HCT116 (cell line): ENCODE measurements at regions not wholly inside any gene's neighbourhood (a gene's known extent, or its start where the extent isn't known, plus 50 kb on each side); places are given as distances from the start of the nearest gene placed in this dataset.

Experiments
- ATAC-seq: fragments of 200-7000 bp; cut with Tn5 transposase; 2 replicates; pipeline ENCODE4 v1.9.1; 2020; ENCODE audit warnings: mild to moderate bottlenecking, moderate library complexity
- BruUV-seq: library from RNA; stranded (reverse); fragments of 400-500 nt; replicated peaks from 2 replicates; lab custom pipeline; 2021; lab: Mats Ljungman, UMichigan
- CTCF ChIA-PET: fragments of 300-600 bp; sonication (Branson Sonifier 250); formaldehyde crosslinking; loops from one replicate; lab custom pipeline; 2021; ENCODE audit warnings: antibody characterized with exemption; lab: Charles Lee
- POLR2A ChIA-PET: fragments of 300-600, 350-600 bp; sonication (Branson Sonifier 250); formaldehyde crosslinking; loops from one replicate; lab custom pipeline; 2021; ENCODE audit warnings: antibody characterized with exemption; lab: Charles Lee
- RAD21 ChIA-PET, 2 experiments: fragments of 300-600 bp; sonication (Branson Sonifier 250); formaldehyde crosslinking; loops; one replicate each; lab custom pipeline; 2023; ENCODE audit warnings: low total read pairs in 2 of 2; ENCODE audit not compliant: uncharacterized antibody in 2 of 2, unreplicated experiment in 2 of 2, low non-redundant PET in 1 of 2; lab: Charles Lee
- DNase-seq: peaks from one replicate; pipeline ENCODE4 v3.0.0-alpha.2; 2010; ENCODE audit warnings: low read depth, low spot score
- H2AFZ ChIP-seq: fragments of 200-600 bp; shearing (Covaris generic), sonication (generic); 2 replicates; pipeline ENCODE4 v1.6.1; 2017; ENCODE audit warnings: low read depth, mixed run types, mixed read lengths, antibody characterized with exemption, low read length; ENCODE audit not compliant: poor library complexity, severe bottlenecking
- H3K27ac ChIP-seq: 2 replicates; pipeline ENCODE4 v1.5.1; 2012; ENCODE audit warnings: low read depth, low read length
- H3K27me3 ChIP-seq: fragments of 200-600 bp; sonication (generic); 2 replicates; pipeline ENCODE4 v1.6.1; 2016; ENCODE audit warnings: mixed run types, low read length, mixed read lengths; ENCODE audit not compliant: insufficient read depth
- H3K36me3 ChIP-seq, 2 experiments: fragments of 200-500 bp in 1 of 2; fragments of 200-600 bp in 1 of 2; sonication (Bioruptor generic) in 1 of 2; sonication (generic) in 1 of 2; 2 replicates each; pipeline versions ENCODE4 v1.5.1 to v1.6.1; 2014 to 2016; ENCODE audit warnings: low read length in 2 of 2, inconsistent platforms in 1 of 2, mixed read lengths in 1 of 2, mixed run types in 1 of 2; ENCODE audit not compliant: insufficient read depth in 2 of 2, control insufficient read depth in 1 of 2
- H3K4me1 ChIP-seq, 2 experiments: fragments of 200-600 bp in 1 of 2; sonication (generic) in 1 of 2; 2 replicates each; pipeline versions ENCODE4 v1.5.1 to v1.6.1; 2012 to 2017; ENCODE audit warnings: low read length in 2 of 2, inconsistent platforms in 1 of 2, mild to moderate bottlenecking in 1 of 2, mixed read lengths in 1 of 2, mixed run types in 1 of 2, moderate library complexity in 1 of 2; ENCODE audit not compliant: insufficient read depth in 2 of 2, control insufficient read depth in 1 of 2
- H3K4me2 ChIP-seq: fragments of 200-600 bp; sonication (generic); 2 replicates; pipeline ENCODE4 v1.6.1; 2017; ENCODE audit warnings: mixed run types, low read length, mixed read lengths
- H3K4me3 ChIP-seq, 2 experiments: fragments of 200-600 bp in 1 of 2; sonication (generic) in 1 of 2; replicated peaks in 1 of 2; 2 replicates each; pipeline ENCODE4 v1.5.1; 2011 to 2016; ENCODE audit warnings: low read length in 2 of 2, control low read depth in 1 of 2, low read depth in 1 of 2, mild to moderate bottlenecking in 1 of 2, mixed read lengths in 1 of 2, mixed run types in 1 of 2
- H3K79me2 ChIP-seq: fragments of 200-600 bp; sonication (generic); 2 replicates; pipeline ENCODE4 v1.6.1; 2017; ENCODE audit warnings: mild to moderate bottlenecking, mixed run types, low read length, moderate library complexity, mixed read lengths; ENCODE audit not compliant: insufficient read depth
- H3K9ac ChIP-seq: fragments of 200-600 bp; sonication (generic); 2 replicates; pipeline ENCODE4 v1.6.1; 2016; ENCODE audit warnings: low read length, mixed read lengths
- H3K9me2 ChIP-seq: fragments of 200-600 bp; sonication (generic), shearing (Covaris generic); 2 replicates; pipeline ENCODE4 v1.6.1; 2017; ENCODE audit warnings: mixed run types, mild to moderate bottlenecking, moderate library complexity; ENCODE audit not compliant: insufficient read depth
- H3K9me3 ChIP-seq, 2 experiments: fragments of 200-500 bp in 1 of 2; fragments of 200-600 bp in 1 of 2; sonication (Bioruptor generic) in 1 of 2; sonication (generic) in 1 of 2; 2 replicates each; pipeline ENCODE4 v1.6.1; 2014 to 2017; ENCODE audit warnings: low read length in 2 of 2, mixed read lengths in 2 of 2, inconsistent platforms in 1 of 2, low read depth in 1 of 2, mild to moderate bottlenecking in 1 of 2, mixed run types in 1 of 2, moderate library complexity in 1 of 2; ENCODE audit not compliant: control insufficient read depth in 1 of 2, insufficient read depth in 1 of 2
- H4K20me1 ChIP-seq: fragments of 200-600 bp; sonication (generic), shearing (Covaris generic); 2 replicates; pipeline ENCODE4 v1.6.1; 2017; ENCODE audit warnings: mixed run types, mild to moderate bottlenecking, moderate library complexity; ENCODE audit not compliant: insufficient read depth
- ATF3 ChIP-seq: IDR thresholded peaks from 2 replicates; pipeline ENCODE4 v1.6.1; 2012
- CBX3 ChIP-seq: IDR thresholded peaks from 2 replicates; pipeline ENCODE4 v1.6.1; 2012; ENCODE audit warnings: low read depth
- CEBPB ChIP-seq: IDR thresholded peaks from 2 replicates; pipeline ENCODE4 v1.6.1; 2012; ENCODE audit warnings: low read depth
- CTCF ChIP-seq, 3 experiments: fragments of 200-600 bp in 1 of 3; sonication (generic) in 1 of 3; IDR thresholded peaks in 2 of 3; conservative IDR thresholded peaks in 1 of 3; 2 replicates each; pipeline ENCODE4 v1.5.1; 2012 to 2017; ENCODE audit warnings: low read depth in 2 of 3, low read length in 2 of 3, antibody characterized with exemption in 1 of 3, borderline replicate concordance in 1 of 3, control low read depth in 1 of 3, mild to moderate bottlenecking in 1 of 3, mixed read lengths in 1 of 3, mixed run types in 1 of 3, moderate library complexity in 1 of 3; ENCODE audit not compliant: insufficient read depth in 1 of 3
- EGR1 ChIP-seq: IDR thresholded peaks from 2 replicates; pipeline ENCODE4 v1.6.1; 2012; ENCODE audit warnings: low read depth
- EZH2 ChIP-seq: fragments of 200-600 bp; sonication (generic); IDR thresholded peaks from 2 replicates; pipeline ENCODE4 v1.6.1; 2017; ENCODE audit warnings: antibody characterized with exemption, mixed run types
- EZH2phosphoT487 ChIP-seq: fragments of 200-600 bp; IDR thresholded peaks from 2 replicates; pipeline ENCODE4 v1.6.1; 2018; ENCODE audit warnings: antibody characterized with exemption, borderline replicate concordance
- FOSL1 ChIP-seq: IDR thresholded peaks from 2 replicates; pipeline ENCODE4 v1.6.1; 2012; ENCODE audit warnings: low read depth
- JUND ChIP-seq: IDR thresholded peaks from 2 replicates; pipeline ENCODE4 v1.6.1; 2012
- POLR2A ChIP-seq: IDR thresholded peaks from 2 replicates; pipeline ENCODE4 v1.7.0; 2011; ENCODE audit warnings: borderline replicate concordance; ENCODE audit not compliant: insufficient read depth, insufficient read length; ENCODE audit errors: extremely low read depth
- REST ChIP-seq: IDR thresholded peaks from 2 replicates; pipeline ENCODE4 v1.6.1; 2012; ENCODE audit warnings: low read depth
- YY1 ChIP-seq: IDR thresholded peaks from 2 replicates; pipeline ENCODE4 v1.6.1; 2011; ENCODE audit warnings: low read length, low read depth, moderate library complexity, mild to moderate bottlenecking; ENCODE audit not compliant: insufficient replicate concordance; ENCODE audit errors: extremely low read depth
- ZFX ChIP-seq: fragments of 450-650 bp; IDR thresholded peaks from 2 replicates; pipeline ENCODE4 v1.6.1; 2017
- intact Hi-C: fragments of 100-400 bp; cut with micrococcal nuclease; formaldehyde crosslinking; loops from 2 replicates; pipeline ENCODE4 v1.10.0; 2022

GRCh38 chr6:126107475-126108166 lies 121.3 kb downstream of the TRMT11 start:
- Histone ChIP-seq H3K4me2 (no peak overlapping the region), H3K9me2 (no peaks in the 10 kb centered on the region), H3K9ac (no peak overlapping the region), H4K20me1 (no peaks in the 10 kb centered on the region), H3K27me3 (no peaks in the 10 kb centered on the region), H3K36me3 (no peaks in the 10 kb centered on the region), H3K27ac (no peak overlapping the region), H3K79me2 (no peaks in the 10 kb centered on the region), H3K9me3 (no peaks in the 10 kb centered on the region), H3K4me3 (no peak overlapping the region), H2AFZ (no peak overlapping the region), H3K4me1 (no peaks in the 10 kb centered on the region)
- TF ChIP-seq EZH2phosphoT487 (no peak), CBX3 (no peak), EGR1 (no peak), CEBPB (no peak), YY1 (no peak), EZH2 (no peak), ATF3 (no peak), JUND (no peak), ZFX (no peak), REST (no peak), FOSL1 (no peak), CTCF (IDR thresholded peaks at IDR 0.05 in 2 of 3, conservative IDR thresholded peaks at IDR 0.05 in 1 of 3; ENCODE audit: borderline replicate concordance in 1 of 3, insufficient read depth in 1 of 3, low read depth in 2 of 3, low read length in 2 of 3) (no peak), POLR2A (no peak)
- no peak for ATAC-seq
- POLR2A ChIA-PET: no interaction called here
- no peak for DNase-seq
- CTCF ChIA-PET: no interaction called here
- intact Hi-C loops: no loop called here
- RAD21 ChIA-PET: no interaction called here
- no TSS peak for BruUV-seq
